Stimulated activated effector memory CD8-positive, alpha-beta T cell treated with anti-CD3 and anti-CD28 coated beads, Interleukin-12 subunit alpha, Interleukin-12 subunit beta, amount 100 ng/mL, for 72 hours (primary cell): ENCODE measurements at regions not wholly inside any gene's neighbourhood (a gene's known extent, or its start where the extent isn't known, plus 50 kb on each side); places are given as distances from the start of the nearest gene placed in this dataset.

ENCODE experiments used
- ATAC-seq: fragments of 150-1000 bp; cut with Tn5 transposase; 2 replicates; pipeline ENCODE4 v1.10.0; 2021
- DNase-seq, 2 donors: peaks; one replicate each; pipeline ENCODE4 v3.0.0; 2021 to 2022; ENCODE audit warnings: low spot score in 2 of 2
- H3K27ac Mint-ChIP-seq: one replicate; pipeline ENCODE4 v1.8.0; 2022; ENCODE audit warnings: mild to moderate bottlenecking, mixed read lengths
- H3K36me3 Mint-ChIP-seq: one replicate; pipeline ENCODE4 v1.8.0; 2022; ENCODE audit warnings: mild to moderate bottlenecking, mixed read lengths
- H3K4me1 Mint-ChIP-seq: one replicate; pipeline ENCODE4 v1.8.0; 2022; ENCODE audit warnings: mixed read lengths
- H3K4me3 Mint-ChIP-seq: one replicate; pipeline ENCODE4 v1.8.0; 2022; ENCODE audit warnings: mild to moderate bottlenecking, mixed read lengths
- H3K9me3 Mint-ChIP-seq: one replicate; pipeline ENCODE4 v1.8.0; 2022; ENCODE audit warnings: mixed read lengths

GRCh38 chr6:138618168-138618567 lies 118.9 kb upstream of the NHSL1 start:
- Mint-ChIP-seq H3K4me3 (no peak overlapping the region), H3K9me3 (no peaks in the 10 kb centered on the region), H3K4me1 (no peaks in the 10 kb centered on the region), H3K27ac (no peak overlapping the region), H3K36me3 (no peaks in the 10 kb centered on the region)
- DNase-seq (no peak), ATAC-seq (no peak)

GRCh38 chr6:138620630-138621029 lies 121.3 kb upstream of the NHSL1 start:
- no peak overlapping the region for H3K27ac Mint-ChIP-seq
- no peak for ATAC-seq
- no peak overlapping the region for H3K4me3 Mint-ChIP-seq
- H3K36me3 Mint-ChIP-seq: no peaks in the 10 kb centered on the region
- H3K4me1 Mint-ChIP-seq: no peaks in the 10 kb centered on the region
- no peak for DNase-seq
- no peaks in the 10 kb centered on the region for H3K9me3 Mint-ChIP-seq

- Mint-ChIP-seq H3K4me3 (no peak overlapping the region), H3K27ac (no peak overlapping the region), H3K4me1 (no peaks in the 10 kb centered on the region), H3K36me3 (no peaks in the 10 kb centered on the region), H3K9me3 (no peaks in the 10 kb centered on the region)
- DNase-seq (no peak), ATAC-seq (no peak)
Measured at GRCh38 chr6:138622967-138623366, 123.7 kb upstream of the NHSL1 start.

GRCh38 chr6:138631566-138631965 lies 132.3 kb upstream of the NHSL1 start:
- Mint-ChIP-seq H3K4me1 (no peaks in the 10 kb centered on the region), H3K27ac (no peak overlapping the region), H3K36me3 (no peaks in the 10 kb centered on the region), H3K9me3 (no peaks in the 10 kb centered on the region), H3K4me3 (no peak overlapping the region)
- no peak for DNase-seq
- ATAC-seq: no peak

- DNase-seq (no peak), ATAC-seq (no peak)
- Mint-ChIP-seq H3K4me3 (no peak overlapping the region), H3K9me3 (no peaks in the 10 kb centered on the region), H3K36me3 (no peaks in the 10 kb centered on the region), H3K4me1 (no peaks in the 10 kb centered on the region), H3K27ac (no peak overlapping the region)
Measured at GRCh38 chr6:138637822-138638221, 135.7 kb upstream of the CCDC28A start.

- Mint-ChIP-seq H3K36me3 (no peaks in the 10 kb centered on the region), H3K9me3 (no peaks in the 10 kb centered on the region), H3K4me1 (no peaks in the 10 kb centered on the region), H3K27ac (no peak overlapping the region), H3K4me3 (no peak overlapping the region)
- DNase-seq (no peak), ATAC-seq (no peak)
Measured at GRCh38 chr6:138638604-138639003, 135.0 kb upstream of the CCDC28A start.

GRCh38 chr6:138640028-138640427 lies 133.5 kb upstream of the CCDC28A start:
- no peaks in the 10 kb centered on the region for H3K9me3 Mint-ChIP-seq
- no peak overlapping the region for H3K27ac Mint-ChIP-seq
- no peaks in the 10 kb centered on the region for H3K36me3 Mint-ChIP-seq
- H3K4me3 Mint-ChIP-seq: no peak overlapping the region
- ATAC-seq: no peak
- no peaks in the 10 kb centered on the region for H3K4me1 Mint-ChIP-seq
- DNase-seq: no peak

- ATAC-seq (no peak), DNase-seq (no peak)
- no peak overlapping the region for H3K27ac Mint-ChIP-seq
- no peaks in the 10 kb centered on the region for H3K4me1 Mint-ChIP-seq
- H3K36me3 Mint-ChIP-seq: no peaks in the 10 kb centered on the region
- no peaks in the 10 kb centered on the region for H3K9me3 Mint-ChIP-seq
- H3K4me3 Mint-ChIP-seq: no peak overlapping the region
Measured at GRCh38 chr6:138643210-138643609, 130.4 kb upstream of the CCDC28A start.

- H3K4me3 Mint-ChIP-seq: no peak overlapping the region
Measured at GRCh38 chr6:138645976-138646640, 127.5 kb upstream of the CCDC28A start.

GRCh38 chr6:138647006-138647405 lies 126.6 kb upstream of the CCDC28A start:
- ATAC-seq (no peak), DNase-seq (no peak)
- H3K4me1 Mint-ChIP-seq: no peaks in the 10 kb centered on the region
- no peaks in the 10 kb centered on the region for H3K36me3 Mint-ChIP-seq
- H3K27ac Mint-ChIP-seq: no peak overlapping the region
- H3K4me3 Mint-ChIP-seq: no peak overlapping the region
- no peaks in the 10 kb centered on the region for H3K9me3 Mint-ChIP-seq

More at GRCh38 chr6:138645976-138646640, 127.5 kb upstream of the CCDC28A start:
- no peaks in the 10 kb centered on the region for H3K4me1 Mint-ChIP-seq
- no peaks in the 10 kb centered on the region for H3K9me3 Mint-ChIP-seq
- H3K27ac Mint-ChIP-seq: no peak overlapping the region
- ATAC-seq (no peak), DNase-seq (no peak)
- H3K36me3 Mint-ChIP-seq: no peaks in the 10 kb centered on the region

GRCh38 chr6:138648127-138648526 lies 125.4 kb upstream of the CCDC28A start:
- H3K4me3 Mint-ChIP-seq: no peak overlapping the region
- H3K4me1 Mint-ChIP-seq: no peaks in the 10 kb centered on the region
- no peaks in the 10 kb centered on the region for H3K9me3 Mint-ChIP-seq
- ATAC-seq (no peak), DNase-seq (no peak)
- no peak overlapping the region for H3K27ac Mint-ChIP-seq
- H3K36me3 Mint-ChIP-seq: no peaks in the 10 kb centered on the region

GRCh38 chr6:138651491-138651890 lies 122.1 kb upstream of the CCDC28A start:
- H3K4me1 Mint-ChIP-seq: peaks cover 20% of the 10 kb centered on the region
- no peak overlapping the region for H3K27ac Mint-ChIP-seq
- H3K36me3 Mint-ChIP-seq: no peaks in the 10 kb centered on the region
- ATAC-seq (no peak), DNase-seq (no peak)
- no peaks in the 10 kb centered on the region for H3K9me3 Mint-ChIP-seq
- no peak overlapping the region for H3K4me3 Mint-ChIP-seq

- H3K36me3 Mint-ChIP-seq: no peaks in the 10 kb centered on the region
- DNase-seq (no peak), ATAC-seq (no peak)
- no peak overlapping the region for H3K4me3 Mint-ChIP-seq
- no peak overlapping the region for H3K27ac Mint-ChIP-seq
- H3K4me1 Mint-ChIP-seq: peaks cover 20% of the 10 kb centered on the region
- no peaks in the 10 kb centered on the region for H3K9me3 Mint-ChIP-seq
Measured at GRCh38 chr6:138652824-138653223, 120.7 kb upstream of the CCDC28A start.

GRCh38 chr6:138653435-138653834 lies 120.1 kb upstream of the CCDC28A start:
- peaks cover 20% of the 10 kb centered on the region for H3K4me1 Mint-ChIP-seq
- no peak overlapping the region for H3K4me3 Mint-ChIP-seq
- H3K27ac Mint-ChIP-seq: no peak overlapping the region
- H3K36me3 Mint-ChIP-seq: no peaks in the 10 kb centered on the region
- DNase-seq (no peak), ATAC-seq (no peak)
- H3K9me3 Mint-ChIP-seq: no peaks in the 10 kb centered on the region

- ATAC-seq (peak; percentile 100), DNase-seq (no peak)
- H3K27ac Mint-ChIP-seq: no peak overlapping the region
- H3K9me3 Mint-ChIP-seq: no peaks in the 10 kb centered on the region
- H3K4me1 Mint-ChIP-seq: peaks cover 20% of the 10 kb centered on the region
- H3K4me3 Mint-ChIP-seq: no peak overlapping the region
- H3K36me3 Mint-ChIP-seq: no peaks in the 10 kb centered on the region
Measured at GRCh38 chr6:138654715-138655634, 118.6 kb upstream of the CCDC28A start.

- peaks cover 20% of the 10 kb centered on the region for H3K4me1 Mint-ChIP-seq
- no peak overlapping the region for H3K4me3 Mint-ChIP-seq
- no peaks in the 10 kb centered on the region for H3K36me3 Mint-ChIP-seq
- DNase-seq: no peak
- no peak for ATAC-seq
- no peak overlapping the region for H3K27ac Mint-ChIP-seq
- no peaks in the 10 kb centered on the region for H3K9me3 Mint-ChIP-seq
Measured at GRCh38 chr6:138655828-138656227, 117.7 kb upstream of the CCDC28A start.
